ENCODE measurements at regions not wholly inside any gene's neighbourhood (a gene's known extent, or its start where the extent isn't known, plus 50 kb on each side); places are given as distances from the start of the nearest gene placed in this dataset.

DNA sequence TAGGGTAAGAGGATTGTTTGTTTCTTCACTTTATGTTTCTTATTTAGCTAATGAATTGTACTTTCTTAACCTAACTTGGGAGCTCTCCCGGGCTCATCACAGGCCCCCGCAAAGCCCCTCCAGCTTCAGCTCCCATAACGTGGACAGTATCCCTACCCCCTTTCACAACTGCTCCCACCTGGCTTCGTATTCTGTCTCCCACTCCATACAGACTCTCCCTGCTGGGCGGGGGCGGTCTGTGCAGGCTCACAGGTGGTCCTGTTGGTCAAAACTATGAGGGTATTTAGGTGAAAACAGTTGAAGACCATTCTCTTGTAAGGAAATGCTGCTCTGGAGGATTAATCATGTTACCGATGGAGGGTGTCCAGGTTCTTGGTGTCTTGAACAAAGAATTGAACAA lies 805.3 kb downstream of the SEMA5A start:
- DNase-seq: no peak

GRCh38 chr5:8749556-8749955 lies 796.3 kb downstream of the SEMA5A start:
- no peak for DNase-seq

DNA sequence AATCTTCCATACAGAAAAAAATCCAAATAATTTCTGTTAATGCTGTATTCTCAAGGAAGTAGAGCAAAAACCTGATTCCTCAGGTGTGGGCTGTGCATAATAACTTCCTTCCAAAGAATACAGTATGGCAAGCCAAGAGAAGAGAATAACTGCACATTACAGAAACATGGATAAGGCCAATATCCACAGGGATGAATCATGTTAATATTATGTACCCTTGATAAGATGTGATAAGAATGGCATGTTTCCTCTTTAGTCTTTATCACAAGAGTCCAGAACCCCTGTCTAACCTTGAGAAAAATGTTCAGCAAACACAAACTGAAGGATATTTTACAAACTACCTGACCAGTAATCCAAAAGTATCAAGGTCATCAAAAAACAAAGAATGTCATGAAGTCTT lies 795.8 kb downstream of the SEMA5A start:
- DNase-seq: no peak

DNA sequence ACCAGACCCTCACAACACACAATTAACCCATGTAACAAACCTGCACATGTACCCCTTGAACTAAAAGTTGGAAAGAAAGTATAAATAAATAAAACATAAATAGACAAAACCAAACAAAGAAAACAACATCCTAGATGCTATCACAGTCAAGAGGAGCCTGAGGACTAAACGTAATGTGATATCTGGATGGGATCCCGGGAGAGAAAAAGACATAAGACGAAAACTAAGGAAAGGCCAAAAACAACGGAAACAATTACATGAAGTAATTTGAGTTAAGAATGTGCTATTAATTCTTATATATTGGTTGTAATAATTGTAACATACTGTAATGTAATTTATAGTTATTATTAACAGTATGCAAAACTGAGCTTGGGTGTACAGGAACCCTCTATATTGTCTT lies 793.9 kb downstream of the SEMA5A start:
- DNase-seq: no peak

- DNase-seq: no peak
These were observed 793.3 kb downstream of the SEMA5A start for GRCh38 chr5:8752595-8752994.

DNA sequence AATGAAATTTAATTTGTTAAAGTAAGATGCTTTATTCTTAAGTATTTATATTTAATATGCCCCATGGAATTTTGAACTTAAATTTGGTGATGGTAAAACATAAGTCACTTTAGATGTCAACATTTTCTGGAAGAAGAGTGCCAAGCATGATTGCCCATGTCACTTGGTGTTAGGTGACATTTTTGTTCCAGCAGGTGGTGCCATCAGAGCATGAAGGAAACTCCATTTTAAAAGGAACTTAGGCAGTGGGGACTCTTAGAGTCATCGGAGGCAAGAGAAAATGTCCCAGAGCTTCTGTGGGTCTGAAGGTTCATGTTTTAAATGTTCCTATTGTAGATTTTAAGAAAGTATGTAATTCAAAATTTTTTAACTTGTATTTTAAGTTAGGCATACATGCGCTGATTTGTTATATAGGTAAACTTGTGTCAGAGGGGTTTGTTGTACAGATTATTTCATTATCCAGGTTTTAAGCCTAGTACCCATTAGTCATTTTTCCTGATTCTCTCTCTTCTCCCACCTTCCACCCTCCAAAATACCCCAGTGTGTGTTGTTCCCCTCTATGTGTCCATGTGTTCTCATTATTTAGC lies 789.3 kb downstream of the SEMA5A start:
- DNase-seq: no peak

GRCh38 chr5:8765886-8766285 lies 780.0 kb downstream of the SEMA5A start:
- no peak for DNase-seq

DNA sequence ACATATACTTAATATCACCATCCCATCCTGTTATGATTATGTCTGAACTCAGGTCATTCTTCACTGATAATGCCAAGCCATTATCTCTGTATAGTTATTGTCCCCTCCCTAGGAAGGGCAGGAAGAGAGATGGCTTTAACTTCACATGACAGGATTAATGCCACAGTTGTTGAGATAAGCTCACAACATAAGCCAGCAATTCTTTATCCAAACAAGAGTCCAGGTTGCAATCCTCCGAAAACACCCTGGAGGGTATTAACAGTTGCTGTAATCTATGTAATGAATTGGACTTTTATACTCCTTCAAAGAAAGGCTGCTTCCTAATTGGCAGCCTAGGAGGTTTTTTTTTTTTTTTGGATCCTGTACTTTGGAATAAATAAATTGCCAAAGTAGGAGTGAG lies 779.4 kb downstream of the SEMA5A start:
- no peak for DNase-seq

DNA sequence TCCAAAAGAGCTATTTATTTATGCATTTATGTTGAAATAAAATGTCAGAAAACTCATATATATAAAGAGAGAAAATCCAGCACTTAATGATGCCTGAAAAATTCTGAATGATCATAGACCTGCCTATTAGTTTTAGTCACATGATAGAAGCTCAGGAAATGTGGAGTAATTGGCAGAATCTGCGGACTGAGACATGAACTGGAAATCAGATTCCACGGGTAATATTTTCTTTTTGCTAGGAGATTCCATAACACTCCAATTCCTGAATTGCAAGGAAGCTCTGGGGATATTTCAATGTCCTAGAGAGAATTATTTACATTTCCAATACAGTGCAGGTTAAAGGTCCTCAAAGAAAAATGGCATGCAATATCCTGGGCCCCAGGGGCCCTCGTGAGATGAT lies 778.8 kb downstream of the SEMA5A start:
- DNase-seq: no peak

- no peak for DNase-seq
These were observed 778.1 kb downstream of the SEMA5A start for GRCh38 chr5:8767746-8768145.

DNA sequence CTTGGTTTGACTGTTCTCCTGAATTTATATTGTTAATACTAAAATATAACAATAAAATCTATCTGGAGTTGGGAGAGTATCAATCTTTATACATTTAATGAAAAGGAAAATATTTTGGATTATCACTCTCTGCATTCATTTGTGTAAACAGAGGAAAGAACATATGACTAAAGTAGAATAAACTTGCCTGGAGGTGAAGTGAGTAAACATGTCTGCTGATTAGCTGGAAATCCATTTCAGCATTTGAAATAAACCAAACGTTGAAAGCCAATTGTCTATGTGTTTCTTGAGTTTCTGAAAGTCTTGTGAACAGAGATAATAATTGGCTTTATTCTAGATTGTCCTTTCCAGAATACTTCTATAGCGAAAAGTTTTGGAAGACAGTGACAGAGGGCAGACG lies 776.2 kb downstream of the SEMA5A start:
- no peak for DNase-seq

DNA sequence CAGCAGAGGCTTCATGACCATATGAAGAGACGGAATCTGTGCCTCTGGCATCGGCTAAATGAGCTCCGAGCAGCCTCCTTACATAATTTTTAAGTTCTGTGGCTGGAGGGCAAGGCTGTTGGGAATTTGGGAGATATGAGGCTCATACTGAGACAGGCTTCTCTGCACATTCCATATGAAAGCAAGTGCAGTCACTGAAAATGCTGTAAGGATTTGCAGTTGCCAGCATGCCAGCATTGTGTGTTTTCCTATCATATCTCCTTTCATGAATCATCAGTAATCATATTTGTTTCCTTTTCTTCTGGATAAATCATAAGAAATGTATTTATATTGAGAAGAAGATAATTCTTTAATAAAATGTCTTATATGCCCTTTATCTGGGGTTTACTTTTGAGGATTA lies 775.4 kb downstream of the SEMA5A start:
- no peak for DNase-seq

GRCh38 chr5:8773046-8773615 lies 772.7 kb downstream of the SEMA5A start:
- DNase-seq: no peak

GRCh38 chr5:8784692-8785091 lies 761.2 kb downstream of the SEMA5A start:
- DNase-seq: no peak

- DNase-seq: no peak
These were observed 757.6 kb downstream of the SEMA5A start for GRCh38 chr5:8788246-8788645.

DNA sequence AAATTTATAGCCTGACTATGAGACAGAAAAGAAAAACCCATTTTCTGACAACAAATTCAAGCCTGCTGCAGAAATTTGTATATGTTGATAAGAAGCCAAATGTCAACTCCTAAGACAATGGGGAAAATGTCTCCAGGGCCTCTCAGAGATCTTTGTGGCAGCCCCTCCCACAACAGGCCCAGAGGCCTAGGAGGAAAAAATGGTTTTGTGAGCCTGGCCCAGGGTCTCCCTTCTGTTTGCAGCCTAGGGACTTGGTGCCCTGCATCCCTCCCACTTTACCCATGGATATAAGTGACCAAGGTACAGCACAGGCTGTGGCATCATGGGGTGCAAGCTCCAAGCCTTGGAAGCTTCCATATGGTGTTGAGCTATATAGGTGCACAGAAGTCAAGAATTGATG lies 740.2 kb downstream of the SEMA5A start:
- DNase-seq: no peak

GRCh38 chr5:8807636-8808035 lies 738.2 kb downstream of the SEMA5A start:
- no peak for DNase-seq

- no peak for DNase-seq
These were observed 734.3 kb downstream of the SEMA5A start for GRCh38 chr5:8811581-8811980.

DNA sequence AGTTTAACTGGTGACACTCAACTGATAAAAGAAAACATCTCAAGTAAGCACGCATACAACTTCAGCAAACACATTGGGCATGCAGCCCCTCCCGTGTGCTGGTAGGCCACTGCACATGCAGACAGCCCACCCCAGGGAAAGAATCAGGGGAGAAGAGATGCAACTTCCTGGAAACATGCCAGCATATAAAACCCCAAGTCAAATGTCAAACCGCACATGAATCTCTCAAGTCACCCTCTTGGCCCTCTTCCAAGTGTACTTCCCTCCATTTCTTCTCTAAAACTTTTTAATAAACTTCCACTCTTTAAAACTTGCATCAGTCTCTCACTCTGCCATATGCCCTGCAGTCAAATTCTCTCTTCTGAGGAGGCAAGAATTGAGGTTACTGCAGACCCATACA lies 732.7 kb downstream of the SEMA5A start:
- no peak for DNase-seq

DNA sequence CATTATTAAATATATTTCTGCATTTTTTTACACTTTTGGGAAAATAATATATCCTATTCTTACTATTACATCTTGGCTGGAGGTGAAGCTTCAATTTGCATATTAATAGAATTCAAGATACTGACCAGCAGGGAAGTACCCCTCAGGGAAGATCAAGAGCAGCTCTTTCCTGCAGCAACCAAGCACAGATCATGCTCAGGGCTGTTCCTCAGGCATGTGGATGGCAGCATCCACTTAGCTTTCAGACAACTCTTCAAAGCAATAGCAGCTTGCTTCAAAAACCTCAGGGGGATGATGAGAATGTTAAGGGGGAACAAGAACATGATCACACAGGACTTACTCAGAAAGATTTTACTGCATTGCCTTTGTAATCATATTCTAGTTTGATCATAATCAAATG lies 731.8 kb downstream of the SEMA5A start:
- no peak for DNase-seq

- no peak for DNase-seq
These were observed 721.5 kb downstream of the SEMA5A start for GRCh38 chr5:8824371-8824770.

DNA sequence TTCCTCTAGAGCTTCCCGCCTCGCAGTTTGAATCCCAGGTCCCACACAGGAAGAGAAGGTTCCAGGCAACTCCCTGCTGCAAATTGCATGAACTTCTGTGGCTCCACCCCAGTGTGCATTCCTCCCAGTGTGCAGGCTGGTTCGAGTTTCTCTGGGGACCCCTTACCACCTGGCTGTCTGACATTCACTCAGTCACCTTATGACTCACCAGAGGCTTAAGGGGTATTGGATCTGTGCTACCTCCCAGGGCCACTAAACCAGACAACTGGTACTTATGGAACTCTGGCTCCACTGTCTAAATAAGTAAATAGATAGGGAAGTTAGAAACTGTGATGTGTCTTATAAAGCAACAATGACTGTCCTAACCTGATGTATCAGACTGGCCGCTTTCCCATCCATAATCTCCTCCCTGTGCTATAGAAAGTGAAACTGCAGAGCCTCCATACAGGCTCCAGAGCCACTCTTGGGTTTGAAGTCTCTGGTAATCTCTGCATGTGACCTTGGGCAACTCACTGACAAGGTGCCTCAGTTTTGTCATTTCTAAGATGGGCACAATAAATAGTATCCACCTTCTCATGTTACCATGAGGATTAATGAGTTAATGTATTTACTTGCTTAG lies 720.6 kb downstream of the SEMA5A start:
- DNase-seq: no peak

DNA sequence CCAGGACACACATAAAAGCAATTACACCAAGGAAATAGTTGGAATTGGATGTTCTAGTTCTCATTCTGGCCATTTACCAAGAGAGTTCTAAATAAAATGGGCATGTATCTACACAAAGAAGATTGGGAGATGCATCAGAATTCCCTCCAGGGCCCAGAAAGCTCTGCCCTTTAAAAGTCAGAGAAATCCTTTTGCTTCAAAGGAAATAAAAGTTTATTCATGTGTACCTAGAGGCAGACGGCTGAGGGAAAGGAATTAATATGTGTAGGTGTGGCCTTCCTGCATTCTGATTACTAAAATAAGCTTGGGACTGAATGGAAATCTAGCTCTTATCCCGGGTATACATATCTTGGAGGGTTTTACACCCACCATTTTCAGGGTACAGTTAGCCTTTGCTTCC lies 719.4 kb downstream of the SEMA5A start:
- no peak for DNase-seq

DNA sequence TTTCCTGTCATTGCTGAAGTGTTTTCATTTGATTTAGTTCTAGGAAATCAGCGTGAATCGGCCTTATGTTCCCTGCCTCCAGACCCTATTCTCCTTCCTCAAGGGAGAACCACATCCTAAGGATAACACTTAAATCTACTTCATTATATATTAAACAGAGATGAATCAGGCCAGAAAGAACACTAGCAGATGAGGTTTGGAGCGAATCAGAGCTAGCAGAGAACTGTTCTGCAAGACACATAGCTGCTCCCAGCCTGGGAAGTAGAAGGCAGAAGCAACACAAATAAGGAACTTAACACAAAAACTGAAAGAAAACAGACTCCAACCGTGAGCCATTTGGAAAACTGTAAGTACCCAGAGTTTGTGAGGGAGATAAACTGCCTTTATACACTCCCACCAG lies 718.2 kb downstream of the SEMA5A start:
- no peak for DNase-seq
